NCI-H128 (cell line): ENCODE measurements at regions not wholly inside any gene's neighbourhood (a gene's known extent, or its start where the extent isn't known, plus 50 kb on each side); places are given as distances from the start of the nearest gene placed in this dataset.

ENCODE experiments used
- DNase-seq: peaks from one replicate; lab custom pipeline; 2025; ENCODE audit not compliant: unreplicated experiment; lab: John Stamatoyannopoulos, UW

GRCh38 chr9:75833778-75834177 is 56.7 kb upstream of the PCSK5 start:
- no peak for DNase-seq

GRCh38 chr9:75834878-75835277 is 55.6 kb upstream of the PCSK5 start:
- DNase-seq = no peak
